Middle frontal gyrus (tissue), 1 donor: ENCODE measurements at regions not wholly inside any gene's neighbourhood (a gene's known extent, or its start where the extent isn't known, plus 50 kb on each side); places are given as distances from the start of the nearest gene placed in this dataset.

Experiments used
- DNase-seq: peaks from one replicate; pipeline ENCODE4 v3.0.0-alpha.2; 2015; ENCODE audit warnings: low spot score; ENCODE audit errors: extremely low spot score

- no peak for DNase-seq
Measured at GRCh38 chr10:2122431-2123124, 385.3 kb upstream of the ADARB2 start.

GRCh38 chr10:2121929-2122328 lies 384.6 kb upstream of the ADARB2 start:
- DNase-seq, result no peak

GRCh38 chr10:2121315-2121714 lies 384.0 kb upstream of the ADARB2 start:
- no peak for DNase-seq

- no peak for DNase-seq
Measured at GRCh38 chr10:2120746-2121145, 383.4 kb upstream of the ADARB2 start.

- no peak for DNase-seq
Measured at GRCh38 chr10:2119316-2119715, 382.0 kb upstream of the ADARB2 start.

- no peak for DNase-seq
Measured at GRCh38 chr10:2118201-2118600, 380.9 kb upstream of the ADARB2 start.

- no peak for DNase-seq
Measured at GRCh38 chr10:2117641-2118040, 380.3 kb upstream of the ADARB2 start.

- no peak for DNase-seq
Measured at GRCh38 chr10:2111965-2112364, 374.6 kb upstream of the ADARB2 start.

- no peak for DNase-seq
Measured at GRCh38 chr10:2108496-2108895, 371.2 kb upstream of the ADARB2 start.

GRCh38 chr10:2106641-2107040 lies 369.3 kb upstream of the ADARB2 start:
- no peak for DNase-seq

- DNase-seq, result no peak
Measured at GRCh38 chr10:2099321-2099720, 362.0 kb upstream of the ADARB2 start.

- DNase-seq, result no peak
Measured at GRCh38 chr10:2097937-2098336, 360.6 kb upstream of the ADARB2 start.

GRCh38 chr10:2094171-2094570 lies 356.8 kb upstream of the ADARB2 start:
- no peak for DNase-seq

- DNase-seq, result no peak
Measured at GRCh38 chr10:2083591-2083990, 346.3 kb upstream of the ADARB2 start.

GRCh38 chr10:2081501-2081900 lies 344.2 kb upstream of the ADARB2 start:
- DNase-seq, result no peak

- no peak for DNase-seq
Measured at GRCh38 chr10:2079603-2080078, 342.3 kb upstream of the ADARB2 start.

GRCh38 chr10:2077231-2077630 lies 339.9 kb upstream of the ADARB2 start:
- DNase-seq, result no peak

GRCh38 chr10:2076528-2076927 lies 339.2 kb upstream of the ADARB2 start:
- no peak for DNase-seq

- no peak for DNase-seq
Measured at GRCh38 chr10:2067015-2067414, 329.7 kb upstream of the ADARB2 start.

GRCh38 chr10:2054728-2055127 lies 317.4 kb upstream of the ADARB2 start:
- no peak for DNase-seq

GRCh38 chr10:2053805-2054204 lies 316.5 kb upstream of the ADARB2 start:
- DNase-seq, result no peak

GRCh38 chr10:2051108-2051507 lies 313.8 kb upstream of the ADARB2 start:
- no peak for DNase-seq

GRCh38 chr10:2049560-2049959 lies 312.2 kb upstream of the ADARB2 start:
- DNase-seq, result no peak
